22Rv1 (cell line): ENCODE measurements at regions not wholly inside any gene's neighbourhood (a gene's known extent, or its start where the extent isn't known, plus 50 kb on each side); places are given as distances from the start of the nearest gene placed in this dataset.

Source experiments
- ZFX ChIP-seq: fragments of 450-650 bp; IDR thresholded peaks from 2 replicates; pipeline ENCODE4 v1.6.1; 2017; ENCODE audit warnings: antibody characterized with exemption, borderline replicate concordance
- TF ChIP-seq, protein P1 (sequence below): fragments of 450-650 bp; IDR thresholded peaks from 2 replicates; pipeline ENCODE4 v1.5.1; 2017; ENCODE audit warnings: mild to moderate bottlenecking

DNA sequence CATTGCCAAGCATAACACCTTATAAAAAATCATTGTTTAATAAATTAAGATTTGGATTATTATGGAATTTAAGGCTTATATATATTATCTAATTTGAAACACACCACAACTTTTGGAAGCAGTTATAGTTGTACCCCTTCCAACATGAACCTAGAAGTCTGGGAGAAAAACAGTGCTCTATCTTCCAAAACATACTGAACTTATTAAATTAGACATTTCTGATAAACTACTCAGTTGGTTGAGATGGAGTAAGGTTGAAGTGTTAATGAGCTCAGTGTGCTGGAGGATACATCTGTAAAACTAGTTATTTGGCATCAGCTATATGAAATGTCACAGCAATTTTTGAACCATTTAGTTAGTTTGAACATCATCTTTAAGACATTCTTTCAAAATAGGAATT lies 227.4 kb downstream of the ALX1 start:
- TF ChIP-seq, protein P1, sequence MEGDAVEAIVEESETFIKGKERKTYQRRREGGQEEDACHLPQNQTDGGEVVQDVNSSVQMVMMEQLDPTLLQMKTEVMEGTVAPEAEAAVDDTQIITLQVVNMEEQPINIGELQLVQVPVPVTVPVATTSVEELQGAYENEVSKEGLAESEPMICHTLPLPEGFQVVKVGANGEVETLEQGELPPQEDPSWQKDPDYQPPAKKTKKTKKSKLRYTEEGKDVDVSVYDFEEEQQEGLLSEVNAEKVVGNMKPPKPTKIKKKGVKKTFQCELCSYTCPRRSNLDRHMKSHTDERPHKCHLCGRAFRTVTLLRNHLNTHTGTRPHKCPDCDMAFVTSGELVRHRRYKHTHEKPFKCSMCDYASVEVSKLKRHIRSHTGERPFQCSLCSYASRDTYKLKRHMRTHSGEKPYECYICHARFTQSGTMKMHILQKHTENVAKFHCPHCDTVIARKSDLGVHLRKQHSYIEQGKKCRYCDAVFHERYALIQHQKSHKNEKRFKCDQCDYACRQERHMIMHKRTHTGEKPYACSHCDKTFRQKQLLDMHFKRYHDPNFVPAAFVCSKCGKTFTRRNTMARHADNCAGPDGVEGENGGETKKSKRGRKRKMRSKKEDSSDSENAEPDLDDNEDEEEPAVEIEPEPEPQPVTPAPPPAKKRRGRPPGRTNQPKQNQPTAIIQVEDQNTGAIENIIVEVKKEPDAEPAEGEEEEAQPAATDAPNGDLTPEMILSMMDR: no peak
- TF ChIP-seq ZFX: no peak
